Embryonic facial prominence (tissue), 1 donor: ENCODE measurements at regions not wholly inside any gene's neighbourhood (a gene's known extent, or its start where the extent isn't known, plus 50 kb on each side); places are given as distances from the start of the nearest gene placed in this dataset.

Experiments used
- DNase-seq: peaks from one replicate; pipeline ENCODE4 v3.0.0-alpha.2; 2016; ENCODE audit errors: extremely low spot score

DNA sequence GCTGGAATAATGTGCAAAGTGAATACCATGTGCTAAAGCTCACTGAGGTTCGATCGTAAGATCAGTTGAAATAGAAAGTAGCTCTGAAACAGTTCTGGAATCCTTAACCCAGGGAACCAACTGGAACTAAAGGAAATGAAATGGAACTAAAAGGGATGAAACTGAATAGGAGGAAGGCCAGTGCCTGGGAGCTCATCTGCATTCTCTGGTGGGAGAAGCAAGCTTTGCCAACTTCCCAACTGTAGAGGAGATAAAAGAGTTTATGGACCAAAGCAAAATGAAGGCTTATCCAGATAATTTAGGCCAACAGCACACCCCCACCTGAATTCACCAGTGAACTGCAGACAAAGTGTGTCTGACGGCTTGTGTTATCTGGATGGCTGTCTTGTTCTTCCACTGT, 188.6 kb upstream of the HABP2 start:
- no peak for DNase-seq

DNA sequence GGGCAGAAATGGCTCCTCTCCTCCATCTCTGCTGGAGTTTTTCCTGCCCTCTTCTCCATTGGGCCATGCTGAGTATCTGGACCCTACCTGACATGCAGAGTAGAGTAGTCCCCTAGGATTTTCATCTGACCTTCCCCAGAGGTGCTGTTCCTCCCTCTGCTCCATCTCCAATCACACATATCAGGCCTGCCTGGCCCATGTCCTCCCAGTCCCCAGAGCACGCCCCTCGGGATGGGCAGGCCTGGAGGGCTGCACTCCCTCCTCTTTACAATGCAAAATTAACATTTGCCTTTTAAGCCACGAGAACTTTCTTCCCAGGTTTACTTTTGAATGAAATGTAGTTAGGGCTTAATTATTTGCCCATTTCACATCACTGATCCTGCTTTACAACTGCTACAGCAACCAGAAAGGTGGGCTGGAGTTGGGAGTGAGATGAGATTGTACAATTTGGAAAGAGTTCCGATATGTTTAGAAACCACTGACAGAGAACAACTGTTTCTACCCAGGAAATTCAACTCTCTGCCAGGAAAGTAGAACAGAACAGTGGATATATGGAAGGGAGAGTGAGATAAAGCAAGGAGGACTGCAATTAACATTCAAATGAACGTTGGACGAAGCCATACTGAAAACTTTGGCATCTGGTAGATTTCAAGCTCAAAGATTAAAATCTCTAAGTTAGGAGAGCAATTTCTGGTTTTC, 184.0 kb upstream of the HABP2 start:
- no peak for DNase-seq

- DNase-seq, result no peak
These were observed 183.5 kb upstream of the HABP2 start for GRCh38 chr10:113369365-113369694.

- no peak for DNase-seq
These were observed 176.4 kb upstream of the HABP2 start for GRCh38 chr10:113376428-113376827.

GRCh38 chr10:113379091-113379490, 173.8 kb upstream of the HABP2 start:
- DNase-seq, result no peak

DNA sequence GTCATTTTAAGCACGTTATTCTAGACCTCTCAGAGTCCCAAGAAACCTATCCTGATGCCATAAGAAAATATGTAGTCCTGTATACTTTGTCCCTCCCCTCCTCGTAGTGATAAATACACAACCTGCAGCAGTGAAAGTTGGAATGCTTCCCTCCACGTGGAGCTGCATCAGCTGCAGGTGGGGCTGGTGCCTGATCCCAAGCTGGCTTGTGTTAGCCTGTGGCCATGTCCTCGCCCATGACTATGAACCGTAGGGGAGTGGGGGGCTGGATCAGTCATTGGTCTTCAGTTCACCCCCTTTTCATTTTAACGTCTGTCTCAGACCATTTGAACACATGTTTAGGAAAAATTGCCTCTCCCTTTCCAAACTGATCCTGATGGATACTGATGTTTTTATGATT, 171.4 kb upstream of the HABP2 start:
- DNase-seq, result no peak

DNA sequence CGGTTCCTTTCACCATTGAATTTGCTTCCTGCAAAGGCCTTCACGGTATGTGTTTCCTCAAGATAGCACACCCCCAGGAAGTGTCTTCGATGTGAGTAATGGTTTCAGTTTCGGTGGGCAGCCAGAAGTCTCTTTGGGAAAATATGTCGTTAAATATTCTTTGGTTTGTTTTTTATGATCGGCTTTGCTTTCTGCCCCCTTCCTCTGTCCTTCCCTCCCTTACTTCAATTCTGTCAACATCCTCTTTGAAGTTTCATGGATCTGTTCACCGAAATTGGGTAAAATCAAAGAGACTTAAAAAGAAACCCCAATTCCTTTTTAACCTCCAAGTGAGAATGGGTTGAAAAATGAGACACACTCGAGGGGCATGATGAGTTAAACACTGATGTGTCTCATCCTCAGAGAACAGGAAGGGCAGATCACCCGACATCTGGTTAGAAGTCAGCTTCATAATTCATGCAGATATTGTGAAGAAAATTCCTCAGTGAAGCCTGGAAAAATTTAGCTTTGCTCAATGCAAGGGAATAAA, 170.8 kb upstream of the HABP2 start:
- no peak for DNase-seq

GRCh38 chr10:113382691-113383090, 170.2 kb upstream of the HABP2 start:
- DNase-seq, result no peak

DNA sequence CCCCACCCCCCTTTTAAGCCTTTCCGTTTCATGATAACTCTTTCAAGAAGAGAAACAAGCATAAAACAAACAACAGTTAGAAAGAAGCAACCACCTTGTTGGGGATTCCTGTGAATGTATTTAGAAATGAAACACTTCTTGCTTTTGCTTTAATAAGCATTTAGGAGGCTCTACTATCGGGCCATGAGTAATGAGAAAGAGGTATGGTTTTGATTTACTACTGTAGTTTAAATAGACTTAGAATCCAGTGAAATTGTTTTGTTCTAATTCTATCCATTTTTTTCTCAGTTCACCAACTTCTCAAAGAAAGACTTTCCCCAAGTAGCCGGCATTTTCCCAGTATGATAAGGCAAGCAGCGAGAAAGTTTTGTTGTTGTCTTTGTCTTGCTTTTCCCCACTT, 168.7 kb upstream of the HABP2 start:
- DNase-seq, result no peak

- DNase-seq, result peak; percentile 86
These were observed 167.5 kb upstream of the HABP2 start for GRCh38 chr10:113385021-113385999.

- DNase-seq, result no peak
These were observed 166.8 kb upstream of the HABP2 start for GRCh38 chr10:113386005-113386404.

GRCh38 chr10:113389969-113390368, 162.9 kb upstream of the HABP2 start:
- DNase-seq, result no peak

GRCh38 chr10:113390896-113391295, 162.0 kb upstream of the HABP2 start:
- DNase-seq, result no peak

- no peak for DNase-seq
These were observed 155.8 kb upstream of the HABP2 start for GRCh38 chr10:113397047-113397446.

DNA sequence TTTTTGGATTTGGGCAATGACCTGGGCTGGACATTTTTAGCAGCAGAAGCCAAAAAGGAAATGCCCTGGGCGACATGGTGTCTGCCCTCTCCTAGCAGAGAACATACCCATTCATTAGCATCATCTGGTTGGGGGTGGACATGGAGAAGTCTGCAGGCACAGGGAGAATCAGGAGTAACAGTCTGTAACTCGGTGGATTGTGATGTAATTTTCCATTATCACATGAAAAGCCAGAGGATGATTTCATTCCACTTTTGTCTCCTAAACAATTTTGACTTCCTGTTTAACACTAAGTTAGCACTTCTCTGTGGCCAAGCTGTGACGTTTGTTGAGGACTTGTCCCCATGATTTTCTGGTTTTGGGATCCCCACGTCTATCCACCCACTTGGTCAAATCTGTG, 153.8 kb upstream of the HABP2 start:
- no peak for DNase-seq

DNA sequence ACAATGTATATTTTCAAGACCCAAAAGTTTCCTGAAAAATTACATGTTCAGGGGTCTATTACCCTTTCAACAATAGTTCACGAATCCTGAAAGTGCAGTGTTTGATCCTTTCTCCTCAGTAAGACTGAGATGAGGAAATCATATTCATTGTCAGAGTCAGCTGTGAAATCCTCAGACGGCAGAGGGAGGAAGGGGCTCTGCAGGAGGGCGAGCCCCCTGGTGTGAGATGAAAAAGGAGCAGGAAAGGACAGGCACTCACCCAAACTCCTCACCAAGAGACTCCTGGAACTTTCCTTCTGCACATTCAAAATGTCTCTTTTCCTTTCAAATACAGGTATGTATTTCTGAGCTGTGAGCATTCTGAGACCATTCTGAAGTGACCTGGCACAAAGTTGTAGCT, 150.3 kb upstream of the HABP2 start:
- no peak for DNase-seq

GRCh38 chr10:113407218-113407617, 145.6 kb upstream of the HABP2 start:
- DNase-seq, result no peak

DNA sequence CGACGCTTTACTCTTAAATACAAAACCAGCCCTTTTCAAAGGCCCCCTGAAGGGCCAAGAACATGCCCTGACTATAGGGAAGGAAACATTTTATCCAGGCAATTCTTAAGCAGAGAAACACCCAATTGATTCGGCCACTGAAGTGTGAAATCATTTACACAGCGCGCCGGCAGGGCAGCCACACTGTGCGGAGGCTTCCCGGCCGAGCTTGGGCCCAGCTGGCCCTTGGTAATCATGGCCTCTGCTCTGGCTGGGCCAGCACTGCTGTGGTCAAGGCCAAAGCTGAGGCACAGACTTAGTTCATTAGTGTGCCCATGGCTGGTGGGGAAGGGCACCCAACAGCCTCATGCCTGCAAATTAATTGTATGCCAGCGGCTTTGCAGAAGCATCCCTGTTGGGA, 143.7 kb upstream of the HABP2 start:
- no peak for DNase-seq

DNA sequence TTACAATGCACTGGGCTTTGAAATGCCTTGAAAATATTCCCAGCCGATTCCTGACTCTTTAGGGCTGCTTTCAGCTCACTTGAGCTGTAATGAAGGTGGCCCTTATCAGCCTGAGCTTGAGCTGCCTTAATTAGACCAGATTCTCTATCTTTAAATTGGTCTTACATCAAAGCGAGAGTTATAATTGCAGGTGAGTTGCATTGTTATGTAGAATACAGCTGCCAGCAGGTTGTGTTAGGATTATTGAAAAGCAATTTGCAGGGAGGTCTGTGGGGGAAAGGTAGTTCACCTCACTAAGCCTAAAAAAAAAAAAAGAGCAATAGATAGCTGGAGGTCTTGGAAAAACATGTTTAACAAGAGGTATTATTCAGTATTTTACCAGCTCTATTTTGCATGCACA, 142.2 kb upstream of the HABP2 start:
- no peak for DNase-seq

GRCh38 chr10:113411456-113411855, 141.4 kb upstream of the HABP2 start:
- no peak for DNase-seq

DNA sequence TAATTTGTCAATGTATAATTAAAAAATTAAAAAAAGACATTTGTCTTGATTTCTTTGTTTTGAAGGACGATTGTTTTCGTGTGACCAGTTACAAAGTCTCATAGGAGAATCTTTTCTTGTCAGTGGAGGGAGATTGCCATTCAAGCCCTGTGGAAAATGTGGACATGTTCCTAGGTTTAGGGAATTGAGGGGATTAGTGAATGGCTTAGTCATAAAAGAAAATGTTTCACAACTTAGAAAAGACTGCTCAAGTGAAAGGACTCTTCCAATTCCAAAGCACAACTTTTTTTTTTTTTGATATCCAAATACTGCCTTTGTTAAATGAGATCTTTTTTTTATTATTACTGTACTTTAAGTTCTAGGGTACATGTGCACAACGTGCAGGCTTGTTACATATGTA, 140.7 kb upstream of the HABP2 start:
- no peak for DNase-seq

GRCh38 chr10:113414543-113414942, 138.3 kb upstream of the HABP2 start:
- DNase-seq, result no peak

DNA sequence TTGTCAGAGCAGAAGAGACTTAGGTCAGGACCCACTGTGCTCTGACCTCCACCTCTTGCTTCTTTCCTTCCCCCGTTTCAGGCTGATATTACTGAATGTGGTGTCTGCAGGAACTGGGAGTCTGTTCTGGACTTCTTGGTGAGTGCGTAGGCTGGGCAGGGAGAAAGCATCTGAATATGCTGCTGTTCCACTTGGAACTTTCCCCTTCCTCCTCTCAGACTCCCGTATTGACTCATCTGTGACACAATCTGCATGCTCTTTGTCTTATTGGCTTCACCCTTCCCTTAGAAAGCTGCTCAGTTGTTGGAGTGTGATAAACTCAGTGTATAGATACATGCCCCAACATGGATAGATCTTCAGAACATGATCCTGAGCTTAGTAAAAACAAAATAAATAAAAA, 137.6 kb upstream of the HABP2 start:
- DNase-seq, result no peak
